H1 (cell line): ENCODE measurements at regions not wholly inside any gene's neighbourhood (a gene's known extent, or its start where the extent isn't known, plus 50 kb on each side); places are given as distances from the start of the nearest gene placed in this dataset.

Source experiments
- CTCF ChIA-PET: fragments of 300-600 bp; sonication (Branson Sonifier 250); formaldehyde crosslinking; loops from one replicate; lab custom pipeline; 2021; ENCODE audit not compliant: partially characterized antibody; lab: Charles Lee
- POLR2A ChIA-PET: fragments of 300-600 bp; sonication (Branson Sonifier 250); formaldehyde crosslinking; loops from one replicate; lab custom pipeline; 2021; ENCODE audit warnings: inconsistent platforms; ENCODE audit not compliant: partially characterized antibody; lab: Charles Lee
- DNase-seq, 2 experiments: peaks; one replicate each; pipeline versions ENCODE4 v3.0.0 to v3.0.0-alpha.2; 2010 to 2022; ENCODE audit warnings: low spot score in 2 of 2, low read depth in 1 of 2, mixed read lengths in 1 of 2
- FAIRE-seq: peaks from 2 replicates; lab custom pipeline; 2011; peaks lifted over from hg19 to GRCh38; lab: Jason Lieb, UNC
- H2AFZ ChIP-seq: 2 replicates; pipeline ENCODE4 v1.8.1; 2012; ENCODE audit warnings: low read length, inconsistent platforms
- H2AK5ac ChIP-seq: 2 replicates; pipeline ENCODE4 v1.6.1; 2013; ENCODE audit warnings: low read depth, low read length
- H2BK120ac ChIP-seq: replicated peaks from 2 replicates; pipeline ENCODE3; 2013; ENCODE audit warnings: low read depth, low read length, inconsistent platforms
- H2BK12ac ChIP-seq: 2 replicates; pipeline ENCODE4 v1.6.1; 2013; ENCODE audit warnings: low read depth, low read length
- H2BK15ac ChIP-seq: 2 replicates; pipeline ENCODE4 v1.6.1; 2013; ENCODE audit warnings: low read length
- H2BK20ac ChIP-seq: 2 replicates; pipeline ENCODE4 v1.6.1; 2013; ENCODE audit warnings: low read length
- H2BK5ac ChIP-seq: 2 replicates; pipeline ENCODE4 v1.6.1; 2013; ENCODE audit warnings: low read depth, low read length
- H3K14ac ChIP-seq: 2 replicates; pipeline ENCODE4 v1.6.1; 2013; ENCODE audit warnings: inconsistent platforms; ENCODE audit not compliant: insufficient read length
- H3K18ac ChIP-seq: 2 replicates; pipeline ENCODE4 v1.6.1; 2013; ENCODE audit warnings: low read length; ENCODE audit errors: extremely low read depth
- H3K23ac ChIP-seq: 2 replicates; pipeline ENCODE4 v1.6.1; 2013; ENCODE audit warnings: inconsistent platforms; ENCODE audit not compliant: insufficient read length
- H3K23me2 ChIP-seq: 2 replicates; pipeline ENCODE4 v1.6.1; 2013; ENCODE audit warnings: low read depth, low read length
- H3K27ac ChIP-seq: 2 replicates; pipeline ENCODE4 v1.6.1; 2011; ENCODE audit warnings: low read depth, low read length, inconsistent platforms
- H3K27me3 ChIP-seq, 4 experiments: replicated peaks in 1 of 4; 1 replicate in 1 of 4; 2 replicates in 3 of 4; pipeline versions ENCODE4 v1.6.1 to v1.8.1; 2011 to 2013; ENCODE audit warnings: low read length in 3 of 4, mild to moderate bottlenecking in 3 of 4, inconsistent platforms in 2 of 4, mixed read lengths in 2 of 4, moderate library complexity in 1 of 4; ENCODE audit not compliant: control insufficient read depth in 3 of 4, insufficient read depth in 3 of 4; ENCODE audit errors: extremely low read depth in 1 of 4
- H3K36me3 ChIP-seq, 4 experiments: 2 replicates each; pipeline versions ENCODE4 v1.6.1 to v1.8.1; 2011 to 2013; ENCODE audit warnings: mild to moderate bottlenecking in 4 of 4, low read length in 3 of 4, moderate library complexity in 2 of 4, control low read depth in 1 of 4, inconsistent platforms in 1 of 4; ENCODE audit not compliant: insufficient read depth in 4 of 4, control insufficient read depth in 2 of 4
- H3K4ac ChIP-seq: replicated peaks from 2 replicates; pipeline ENCODE3; 2013; ENCODE audit warnings: low read length, low read depth, mixed read lengths, inconsistent platforms; ENCODE audit not compliant: insufficient read length
- H3K4me1 ChIP-seq, 4 experiments: replicated peaks in 1 of 4; 1 replicate in 1 of 4; 2 replicates in 3 of 4; pipeline versions ENCODE4 v1.6.1 to v1.8.1; 2011 to 2013; ENCODE audit warnings: low read length in 3 of 4, inconsistent platforms in 2 of 4, mixed read lengths in 1 of 4; ENCODE audit not compliant: insufficient read depth in 4 of 4, control insufficient read depth in 3 of 4
- H3K4me2 ChIP-seq, 2 experiments: 2 replicates each; pipeline versions ENCODE4 v1.6.1 to v1.8.1; 2011 to 2013; ENCODE audit warnings: low read depth in 2 of 2, low read length in 2 of 2, control low read depth in 1 of 2, inconsistent platforms in 1 of 2, mild to moderate bottlenecking in 1 of 2; ENCODE audit not compliant: insufficient read depth in 1 of 2
- H3K4me3 ChIP-seq, 4 experiments: fragments of 200-600, 300-600 bp in 1 of 4; sonication (generic), shearing (Covaris generic), sonication (Bioruptor Twin) in 1 of 4; 2 replicates each; pipeline versions ENCODE4 v1.5.1 to v1.8.1; 2011 to 2016; ENCODE audit warnings: low read length in 4 of 4, low read depth in 3 of 4, control low read depth in 2 of 4, inconsistent platforms in 2 of 4, mild to moderate bottlenecking in 2 of 4, mixed read lengths in 1 of 4, moderate library complexity in 1 of 4; ENCODE audit not compliant: insufficient read depth in 2 of 4; ENCODE audit errors: extremely low read depth in 1 of 4
- H3K56ac ChIP-seq: replicated peaks from 2 replicates; pipeline ENCODE3; 2013; ENCODE audit warnings: low read depth, mild to moderate bottlenecking, mixed read lengths, low read length, inconsistent platforms; ENCODE audit not compliant: insufficient read length
- H3K79me1 ChIP-seq: 2 replicates; pipeline ENCODE4 v1.6.1; 2013; ENCODE audit warnings: low read depth, low read length, control low read depth
- H3K79me2 ChIP-seq, 2 experiments: 2 replicates each; pipeline versions ENCODE4 v1.6.1 to v1.8.1; 2012 to 2013; ENCODE audit warnings: low read length in 2 of 2, mild to moderate bottlenecking in 2 of 2, inconsistent platforms in 1 of 2; ENCODE audit not compliant: insufficient read depth in 2 of 2, control insufficient read depth in 1 of 2
- H3K9ac ChIP-seq, 4 experiments: replicated peaks in 1 of 4; 1 replicate in 1 of 4; 2 replicates in 3 of 4; pipeline versions ENCODE4 v1.6.1 to v1.8.1; 2011 to 2013; ENCODE audit warnings: low read depth in 3 of 4, low read length in 3 of 4, control low read depth in 2 of 4, mild to moderate bottlenecking in 2 of 4, moderate library complexity in 2 of 4, inconsistent platforms in 1 of 4; ENCODE audit errors: extremely low read depth in 1 of 4
- H3K9me3 ChIP-seq, 2 experiments: 2 replicates each; pipeline versions ENCODE4 v1.6.1 to v1.8.1; 2012 to 2013; ENCODE audit warnings: mild to moderate bottlenecking in 2 of 2, moderate library complexity in 2 of 2, control low read depth in 1 of 2, inconsistent platforms in 1 of 2, low read depth in 1 of 2, low read length in 1 of 2, mixed read lengths in 1 of 2; ENCODE audit not compliant: insufficient read depth in 2 of 2
- H4K20me1 ChIP-seq, 2 experiments: replicated peaks in 1 of 2; 2 replicates each; pipeline versions ENCODE3 to v1.8.1; 2011 to 2013; ENCODE audit warnings: inconsistent platforms in 2 of 2, low read length in 2 of 2, mild to moderate bottlenecking in 1 of 2; ENCODE audit not compliant: insufficient read depth in 2 of 2, control insufficient read depth in 1 of 2
- H4K5ac ChIP-seq: 2 replicates; pipeline ENCODE4 v1.6.1; 2013; ENCODE audit warnings: low read length, low read depth, mixed read lengths, inconsistent platforms; ENCODE audit not compliant: insufficient read length
- H4K8ac ChIP-seq: 2 replicates; pipeline ENCODE4 v1.8.0; 2013; ENCODE audit warnings: mild to moderate bottlenecking, moderate library complexity, low read length, inconsistent platforms; ENCODE audit not compliant: insufficient read depth; ENCODE audit errors: extremely low read depth
- H4K91ac ChIP-seq: replicated peaks from 2 replicates; pipeline ENCODE3; 2013; ENCODE audit warnings: low read length, mixed read lengths, inconsistent platforms; ENCODE audit not compliant: insufficient read length
- BCL11A ChIP-seq, 2 experiments: IDR thresholded peaks; one replicate each; pipeline ENCODE4 v1.6.1; 2011; ENCODE audit warnings: low read depth in 2 of 2, low read length in 2 of 2, mild to moderate bottlenecking in 2 of 2
- JUND ChIP-seq: IDR thresholded peaks from 2 replicates; pipeline ENCODE4 v1.6.1; 2011; ENCODE audit warnings: mild to moderate bottlenecking, improper control_type of control experiment, low read length
- KDM4A ChIP-seq: IDR thresholded peaks from one replicate; pipeline ENCODE4 v1.7.1; 2012; ENCODE audit warnings: low read depth, mild to moderate bottlenecking, moderate library complexity, low read length, inconsistent platforms; ENCODE audit not compliant: severe bottlenecking
- MAFK ChIP-seq: IDR thresholded peaks from 2 replicates; pipeline ENCODE4 v1.6.1; 2012; ENCODE audit warnings: low read depth, mild to moderate bottlenecking, improper control_type of control experiment, low read length
- RFX5 ChIP-seq: IDR thresholded peaks from 2 replicates; pipeline ENCODE4 v1.6.1; 2011; ENCODE audit warnings: low read depth, low read length, improper control_type of control experiment, borderline replicate concordance
- RNF2 ChIP-seq: fragments of 200-900, 300-1000 bp; sonication (generic); IDR thresholded peaks from 2 replicates; pipeline ENCODE4 v1.7.1; 2016; ENCODE audit warnings: borderline replicate concordance, low read depth, mild to moderate bottlenecking, antibody characterized with exemption, low read length; ENCODE audit not compliant: poor library complexity, severe bottlenecking; ENCODE audit errors: missing control alignments
- SIRT6 ChIP-seq: IDR thresholded peaks from one replicate; pipeline ENCODE4 v1.7.1; 2012; ENCODE audit warnings: low read length, inconsistent platforms
- SP4 ChIP-seq: IDR thresholded peaks from 2 replicates; pipeline ENCODE4 v1.6.1; 2012; ENCODE audit warnings: low read length, inconsistent platforms
- WGBS, 2 experiments: shearing (Covaris generic) in 1 of 2; methylation state at CpG; one replicate each; pipeline versions ENCODE4 v1.1.6 to v1.1.7; 2013 to 2015; ENCODE audit warnings: low lambda C conversion rate in 2 of 2, mixed read lengths in 2 of 2, inconsistent platforms in 1 of 2, low coverage in 1 of 2, missing lambda C conversion rate in 1 of 2; ENCODE audit not compliant: insufficient replicate concordance in 2 of 2, insufficient coverage in 1 of 2, insufficient read length in 1 of 2; ENCODE audit errors: extremely low coverage in 1 of 2, missing lambda C conversion rate in 1 of 2; 5-methylcytosine and 5-hydroxymethylcytosine counted together

- H3K79me1 ChIP-seq: no peaks in the 10 kb centered on the region
- no peak overlapping the region for H2AFZ ChIP-seq
- no peaks in the 10 kb centered on the region for H3K27me3 ChIP-seq
- no peak for DNase-seq
- no peak for FAIRE-seq
- no peak overlapping the region for H2BK5ac ChIP-seq
- no peak overlapping the region for H3K9ac ChIP-seq
- H4K91ac ChIP-seq: no peak overlapping the region
- no peak overlapping the region for H3K4ac ChIP-seq
- ChIA-PET POLR2A (no interaction called here), CTCF (interaction anchor here (0.7 kb wide), 1 partner anchor 99 kb away, joined by 4 read pairs; no protein-coding TSS in a partner anchor)
- H4K20me1 ChIP-seq: no peaks in the 10 kb centered on the region
- 92% methylated on average over 2 of the region's 2 CpGs; no CpG with 5 or more reads in 1 of the 2 experiments for WGBS, 2 experiments
- no peak overlapping the region for H3K4me2 ChIP-seq
- H3K4me3 ChIP-seq: no peak overlapping the region
- no peaks in the 10 kb centered on the region for H3K4me1 ChIP-seq
- no peak overlapping the region for H3K18ac ChIP-seq
- no peak overlapping the region for H3K14ac ChIP-seq
- no peak overlapping the region for H2BK15ac ChIP-seq
- no peaks in the 10 kb centered on the region for H3K36me3 ChIP-seq
- H2BK20ac ChIP-seq: no peak overlapping the region
- no peak overlapping the region for H3K56ac ChIP-seq
- H2BK12ac ChIP-seq: no peak overlapping the region
- H2BK120ac ChIP-seq: no peak overlapping the region
- no peaks in the 10 kb centered on the region for H3K23me2 ChIP-seq
- no peak overlapping the region for H3K27ac ChIP-seq
- TF ChIP-seq KDM4A: no peak
- no peak for TF ChIP-seq SIRT6
- TF ChIP-seq BCL11A (IDR thresholded peaks at IDR 0.05; ENCODE audit: low read depth in 2 of 2, low read length in 2 of 2): no peak
- TF ChIP-seq RFX5: no peak
- no peak for TF ChIP-seq MAFK
- TF ChIP-seq RNF2: no peak
- TF ChIP-seq JUND: no peak
- TF ChIP-seq SP4: no peak
- H4K5ac ChIP-seq: no peak overlapping the region
- no peak overlapping the region for H2AK5ac ChIP-seq
- H3K79me2 ChIP-seq: no peaks in the 10 kb centered on the region
- H4K8ac ChIP-seq: no peak overlapping the region
- H3K9me3 ChIP-seq: no peaks in the 10 kb centered on the region
- H3K23ac ChIP-seq: no peak overlapping the region
Observed at GRCh38 chr17:53765129-53765528, 57.6 kb upstream of the KIF2B start.
